HG03135 (cell line): ENCODE measurements at regions not wholly inside any gene's neighbourhood (a gene's known extent, or its start where the extent isn't known, plus 50 kb on each side); places are given as distances from the start of the nearest gene placed in this dataset.

Source experiments
- ATAC-seq: cut with Tn5 transposase; IDR thresholded peaks from one replicate; pipeline ENCODE4 v1.9.1; 2021; ENCODE audit warnings: mild to moderate bottlenecking, moderate library complexity; ENCODE audit not compliant: unreplicated experiment

DNA sequence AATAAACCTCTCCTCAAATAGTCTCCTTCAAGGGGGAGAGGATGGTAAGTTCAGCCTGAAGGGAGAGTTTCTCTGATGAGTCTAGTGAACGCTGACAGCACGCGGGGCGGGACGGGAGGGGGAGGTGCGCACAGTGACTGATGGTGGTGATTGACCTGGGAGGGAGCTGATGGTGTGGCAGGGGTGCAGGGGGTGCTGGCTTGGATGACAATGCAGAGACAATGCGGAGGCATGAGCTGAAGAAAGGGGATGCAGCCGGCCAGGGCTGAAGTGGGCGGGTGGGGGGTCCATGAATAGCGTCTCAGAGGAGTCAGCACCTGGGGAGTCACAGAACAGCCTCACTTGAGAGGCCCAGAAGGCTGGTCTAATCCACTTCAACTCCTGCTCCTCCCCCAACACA lies 142.5 kb upstream of the PJA1 start:
- ATAC-seq: no peak

DNA sequence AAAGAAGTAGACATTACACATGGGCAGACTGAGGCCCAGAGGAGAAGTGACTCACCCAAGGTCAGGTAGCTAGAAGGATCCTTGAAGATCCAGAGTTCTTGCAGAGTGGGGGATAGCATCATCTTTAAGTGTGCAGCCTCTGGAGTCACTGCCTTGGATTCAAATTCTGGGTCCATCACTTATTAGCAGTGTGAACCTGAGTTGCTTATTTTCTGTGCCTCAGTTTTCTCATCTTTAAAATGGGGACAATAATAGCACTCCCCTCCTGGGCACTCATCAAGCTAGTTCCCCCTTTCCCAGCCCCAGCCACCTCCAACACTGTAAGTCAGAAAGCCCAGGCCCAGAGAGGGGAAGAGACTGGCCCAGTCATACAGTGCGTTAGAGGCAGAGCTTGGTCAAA lies 141.8 kb upstream of the PJA1 start:
- ATAC-seq: no peak

DNA sequence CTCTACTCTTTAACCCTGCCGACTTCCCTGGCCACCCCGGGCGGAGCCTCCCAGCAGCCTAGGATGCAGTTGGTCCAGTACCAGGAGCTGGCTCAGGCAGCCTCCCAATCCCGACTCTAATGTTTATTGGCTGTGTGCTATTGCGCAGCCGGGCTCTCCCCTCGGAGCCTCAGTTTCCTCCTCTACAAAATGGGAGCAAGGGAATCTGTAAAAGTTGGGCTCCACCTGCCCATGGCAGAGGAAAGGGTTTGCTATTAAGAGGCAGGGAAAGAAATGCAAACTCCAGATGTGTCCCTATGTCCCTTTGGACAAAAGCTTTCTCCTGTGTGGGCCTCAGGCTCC lies 140.8 kb upstream of the PJA1 start:
- no peak for ATAC-seq

DNA sequence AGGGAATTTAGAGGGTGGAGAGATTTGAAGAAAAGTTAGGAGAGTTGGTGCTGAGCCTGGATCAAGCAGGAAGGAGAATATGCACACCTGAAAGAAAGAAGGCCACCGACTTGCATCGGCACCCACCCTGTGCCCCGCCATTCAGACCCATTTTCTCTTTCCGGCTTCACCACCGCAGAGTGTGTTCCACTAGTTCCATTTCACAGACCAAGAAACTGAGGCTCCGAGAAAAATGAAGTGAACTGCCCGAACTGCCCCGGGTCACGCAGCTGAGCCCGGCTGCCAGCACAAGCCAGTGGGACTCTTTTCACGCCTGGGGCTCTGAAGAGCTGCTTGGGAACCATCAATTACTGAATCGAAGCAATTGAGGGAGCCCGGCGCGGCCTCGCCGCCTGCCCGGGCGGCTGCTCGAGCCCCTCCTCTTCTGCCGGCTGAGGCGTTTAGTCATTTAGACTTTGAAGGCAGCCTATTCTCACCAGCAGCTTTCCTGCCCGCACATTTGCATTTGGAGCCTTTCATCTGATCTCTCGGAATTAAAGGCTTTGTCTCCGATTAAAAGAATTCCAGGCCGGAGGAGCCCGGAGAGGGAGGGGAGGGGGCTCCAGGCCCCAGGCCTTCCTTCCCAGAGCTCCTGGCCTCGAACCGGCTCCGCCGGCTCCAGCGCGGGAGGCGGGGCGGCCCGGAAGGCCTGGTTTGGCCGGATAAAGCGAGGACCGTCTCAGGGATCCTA lies 140.2 kb upstream of the PJA1 start:
- ATAC-seq: no peak

DNA sequence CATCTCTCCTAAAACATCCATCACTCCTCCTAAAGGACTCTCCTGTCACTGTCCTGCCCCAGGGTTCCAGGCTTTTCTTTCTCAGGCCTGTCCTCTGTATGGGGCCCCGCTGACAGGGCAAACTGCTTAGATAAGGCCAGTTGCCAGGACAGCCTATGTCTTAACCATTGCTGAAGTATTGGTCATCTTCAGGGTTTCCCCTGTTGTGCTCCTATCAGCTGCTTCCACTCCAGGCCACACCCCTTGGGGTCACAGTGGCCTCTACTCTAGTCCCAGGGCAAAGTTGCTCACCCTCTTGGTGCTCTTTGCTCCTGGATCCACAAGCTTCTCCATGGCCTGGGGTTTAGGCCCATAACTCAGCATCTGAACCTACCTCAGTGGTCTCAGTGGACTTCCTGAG lies 138.0 kb upstream of the PJA1 start:
- ATAC-seq: no peak

DNA sequence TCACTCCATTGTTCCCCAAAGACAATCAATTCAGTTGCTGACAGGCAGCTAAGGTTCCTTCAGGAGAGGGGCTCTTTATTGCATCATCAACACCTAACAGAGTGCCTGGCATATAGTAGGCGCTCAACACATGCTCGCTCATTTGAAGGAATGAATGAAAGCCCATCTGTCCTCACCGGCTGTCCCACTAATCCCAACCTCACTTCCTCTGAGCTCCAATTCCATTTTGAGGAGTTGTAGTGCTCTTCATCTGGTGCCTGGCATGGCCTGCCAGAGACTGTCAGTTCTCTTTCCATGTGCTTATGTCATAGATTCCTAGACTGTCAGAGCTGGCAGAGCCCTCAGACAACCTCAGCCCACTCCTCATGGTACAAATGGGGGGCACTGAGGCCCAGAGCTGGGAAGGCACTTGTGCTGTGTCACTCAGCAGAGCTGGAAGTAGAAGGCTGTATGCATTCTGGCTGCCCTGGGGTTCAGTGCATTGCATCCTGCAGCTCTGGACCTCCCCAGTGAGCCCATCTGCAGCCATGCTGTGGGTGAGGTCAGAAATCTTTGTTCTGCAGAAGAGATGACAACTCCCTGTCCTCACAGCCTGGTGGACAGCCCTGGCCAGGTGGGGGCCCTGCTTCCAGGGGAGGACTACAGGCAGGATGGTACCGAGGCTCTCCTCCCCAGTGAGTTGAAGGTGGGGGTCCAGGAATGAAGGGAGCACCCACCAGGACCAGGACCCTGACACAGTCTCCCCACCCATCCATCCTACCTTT lies 134.9 kb upstream of the PJA1 start:
- no peak for ATAC-seq

DNA sequence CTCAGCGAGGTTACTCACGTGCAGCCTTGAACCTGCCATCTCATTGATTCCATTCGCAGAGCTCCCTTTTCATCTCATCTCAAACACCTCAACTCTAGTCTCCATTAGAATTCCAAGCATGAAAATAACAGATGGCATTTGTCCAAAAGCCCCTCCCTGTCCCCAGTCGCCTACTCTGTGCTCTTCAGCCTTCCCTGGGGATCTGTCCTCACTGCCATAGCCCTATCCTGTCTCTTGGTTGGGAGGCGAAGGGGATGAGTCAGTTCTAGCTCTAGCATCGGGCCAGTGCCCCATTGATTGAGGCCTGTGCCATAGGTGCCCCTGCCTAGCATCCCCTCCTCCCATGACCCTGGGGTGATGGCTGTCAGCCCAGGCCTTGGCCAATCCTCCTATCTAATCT lies 134.0 kb upstream of the PJA1 start:
- ATAC-seq: no peak

DNA sequence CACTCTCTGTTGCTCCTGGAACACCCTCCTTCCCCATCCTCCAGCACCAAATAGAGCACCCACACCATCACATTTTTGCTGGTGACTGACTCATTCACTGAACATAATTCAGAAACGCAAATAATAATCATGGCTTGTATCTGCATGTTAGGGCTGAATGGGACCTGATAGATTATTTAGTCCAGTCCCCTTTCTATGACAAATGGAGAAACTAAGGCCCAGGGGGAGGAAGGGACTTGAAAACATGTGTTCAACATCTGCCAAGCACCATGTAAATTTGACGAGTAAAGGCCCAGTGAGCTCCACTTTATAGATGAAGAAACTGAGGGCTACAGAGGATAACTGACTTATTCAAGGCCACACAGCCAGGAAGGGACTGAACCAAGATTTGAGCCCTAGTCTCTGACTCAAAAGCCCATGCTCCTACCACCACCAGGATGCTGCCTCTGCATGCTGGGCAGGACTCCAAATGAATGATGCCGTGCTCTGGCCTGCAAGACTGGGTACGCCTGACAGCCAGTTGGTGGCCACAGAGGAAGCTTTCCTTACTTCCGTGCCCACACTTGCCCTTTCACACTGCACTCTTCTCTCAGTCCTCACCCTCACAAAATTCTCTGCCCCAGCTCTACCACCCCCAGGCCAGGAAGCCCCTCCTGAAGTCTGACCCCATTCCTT lies 133.3 kb upstream of the PJA1 start:
- ATAC-seq: no peak

DNA sequence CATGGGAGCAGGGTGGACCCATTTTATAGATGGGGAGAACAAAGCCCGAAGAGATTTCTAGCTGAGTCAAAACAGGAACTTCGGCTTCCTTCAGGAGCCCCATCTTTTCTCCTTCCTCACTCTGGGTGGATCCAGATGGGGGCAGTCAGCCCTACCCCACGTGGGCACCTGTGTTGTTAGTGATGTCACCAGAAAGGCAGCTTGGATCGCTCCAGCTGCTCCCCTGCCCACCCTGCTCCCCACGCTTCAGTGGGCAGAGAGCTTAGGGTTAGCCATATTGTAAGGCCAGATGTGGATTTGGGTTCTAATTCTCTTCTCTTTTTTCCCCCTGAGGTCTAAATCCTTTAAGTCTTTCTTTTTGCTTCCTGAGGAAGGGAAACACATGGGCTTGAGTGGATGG lies 132.3 kb upstream of the PJA1 start:
- no peak for ATAC-seq

- no peak for ATAC-seq
Observed at GRCh38 chrX:69293776-69294601, 128.7 kb upstream of the PJA1 start.

DNA sequence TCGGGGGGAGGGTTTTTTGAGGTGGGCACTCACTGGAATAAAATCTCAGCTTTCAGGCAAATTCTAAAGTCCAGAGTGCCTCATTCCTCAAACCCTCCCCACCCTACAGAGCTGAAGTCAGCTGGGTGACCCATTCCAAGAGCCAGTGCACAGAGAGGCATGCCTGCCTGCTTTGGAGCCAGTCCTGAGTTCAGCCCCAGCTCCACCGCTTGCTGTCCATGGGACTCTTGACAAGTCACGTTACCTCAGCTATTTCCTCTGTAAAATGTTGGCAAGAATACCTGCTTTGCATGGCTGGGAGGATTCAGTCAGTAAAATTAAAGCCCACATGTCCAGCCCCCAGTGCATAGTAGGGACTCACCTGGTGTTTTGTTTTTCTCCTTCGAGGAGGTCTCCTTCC lies 125.9 kb upstream of the PJA1 start:
- ATAC-seq: no peak

GRCh38 chrX:69290292-69290691 lies 125.0 kb upstream of the PJA1 start:
- no peak for ATAC-seq

DNA sequence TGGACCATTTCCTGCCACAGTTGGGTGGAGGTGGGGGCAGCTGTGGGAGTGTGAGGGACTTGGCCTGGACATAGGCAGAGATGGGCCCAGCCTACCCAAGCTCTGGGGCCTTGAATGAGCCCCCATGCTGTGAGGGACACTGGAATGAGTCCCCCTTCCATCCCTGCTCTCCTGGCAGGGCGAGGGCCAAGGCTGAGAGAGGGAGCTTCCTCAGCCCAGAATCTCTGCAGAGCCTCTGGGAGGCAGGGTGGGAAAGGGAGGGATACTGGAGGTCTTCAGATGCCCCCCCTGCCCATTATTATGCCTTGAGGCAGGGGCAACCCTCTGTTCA lies 124.5 kb upstream of the PJA1 start:
- no peak for ATAC-seq

GRCh38 chrX:69289046-69289792 lies 124.0 kb upstream of the PJA1 start:
- no peak for ATAC-seq

- ATAC-seq: no peak
Observed at GRCh38 chrX:69287095-69287494, 121.8 kb upstream of the PJA1 start.

GRCh38 chrX:69286565-69286906 lies 121.3 kb upstream of the PJA1 start:
- no peak for ATAC-seq

DNA sequence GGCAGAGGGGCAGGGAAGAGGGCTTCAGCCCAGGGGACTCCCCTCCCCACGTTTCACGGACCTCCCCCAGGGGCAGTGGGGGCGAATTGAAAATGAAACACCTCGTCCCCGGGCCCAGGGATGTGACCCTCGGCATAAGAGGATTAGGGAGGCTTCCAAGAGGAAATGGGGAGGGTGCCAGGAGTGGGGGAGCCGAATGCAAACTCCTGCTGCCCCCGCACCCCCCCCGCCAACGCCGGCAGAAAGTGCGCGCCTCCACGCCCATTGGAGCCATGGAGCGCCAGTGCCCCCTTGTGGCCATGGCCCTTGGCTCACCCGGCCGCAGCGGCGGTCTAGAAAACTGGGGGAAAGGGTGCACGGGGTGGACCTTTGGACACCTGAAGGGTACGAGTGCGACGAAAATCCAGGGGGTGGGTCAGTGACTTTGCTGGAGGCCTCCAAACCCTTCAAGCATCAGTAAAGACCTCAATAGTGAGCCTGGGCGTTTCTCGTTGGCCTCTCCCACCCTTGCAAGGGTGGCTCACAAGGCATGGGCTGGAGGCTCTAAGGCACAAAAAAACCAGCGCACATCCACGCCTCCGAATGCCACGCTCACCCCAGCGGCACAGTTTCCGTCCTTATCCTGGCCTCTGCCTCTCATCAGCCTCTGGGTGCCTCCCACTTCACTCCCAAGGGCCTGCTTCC lies 120.8 kb upstream of the PJA1 start:
- ATAC-seq: peak; percentile 62

DNA sequence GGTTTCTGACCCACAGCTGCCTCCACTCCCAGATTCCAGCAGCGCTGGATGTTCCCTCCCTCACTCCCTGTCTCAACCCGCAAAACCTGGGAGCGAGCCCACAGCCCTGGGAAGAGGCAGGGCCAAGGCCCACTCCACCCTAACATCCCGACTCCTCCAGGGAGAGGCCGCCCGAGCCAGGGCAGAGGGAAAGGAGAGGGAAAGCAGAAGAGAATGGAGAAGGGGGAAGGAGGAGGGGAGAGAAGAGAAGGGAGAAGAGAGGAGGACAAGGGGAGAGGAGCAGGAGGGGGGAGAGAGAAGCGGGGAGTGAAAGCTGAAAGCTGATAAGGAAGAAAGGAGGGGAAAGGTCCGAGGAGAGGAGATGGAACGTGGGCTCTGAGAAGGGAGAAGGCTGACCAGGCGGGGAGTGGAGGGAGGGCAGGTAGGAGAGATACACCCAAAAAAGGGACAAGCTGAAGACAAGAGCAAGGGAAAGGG lies 120.2 kb upstream of the PJA1 start:
- no peak for ATAC-seq

GRCh38 chrX:69284491-69284890 lies 119.2 kb upstream of the PJA1 start:
- ATAC-seq: no peak
